Prostate gland (tissue), 2 donors: ENCODE measurements at regions not wholly inside any gene's neighbourhood (a gene's known extent, or its start where the extent isn't known, plus 50 kb on each side); places are given as distances from the start of the nearest gene placed in this dataset.

Experiments used
- DNase-seq: peaks from one replicate; pipeline ENCODE4 v3.0.0-alpha.2; 2019; ENCODE audit warnings: low spot score
- H3K27ac ChIP-seq, 2 donors: fragments of 200-600 bp; sonication (generic); 2 replicates each; pipeline ENCODE4 v1.5.1; 2017 to 2019
- H3K27me3 ChIP-seq: fragments of 200-600 bp; sonication (generic); replicated peaks from 2 replicates; pipeline ENCODE4 v1.5.1; 2019; ENCODE audit not compliant: insufficient read depth
- H3K36me3 ChIP-seq, 2 donors: fragments of 200-600 bp; sonication (generic); 1 replicate in 1 of 2; 2 replicates in 1 of 2; pipeline versions ENCODE4 v1.5.1 to v1.8.1; 2017 to 2019
- H3K4me1 ChIP-seq: fragments of 200-600 bp; sonication (generic); replicated peaks from 2 replicates; pipeline ENCODE4 v1.5.1; 2019
- H3K4me3 ChIP-seq, 2 donors: fragments of 200-600 bp; sonication (generic); 2 replicates each; pipeline ENCODE4 v1.5.1; 2017 to 2019
- H3K9me3 ChIP-seq: fragments of 200-600 bp; sonication (generic); 2 replicates; pipeline ENCODE4 v1.5.1; 2017
- POLR2A ChIP-seq: fragments of 450-650 bp; IDR thresholded peaks from one replicate; pipeline ENCODE4 v1.6.1; 2016; ENCODE audit warnings: antibody characterized with exemption, mild to moderate bottlenecking
- POLR2AphosphoS5 ChIP-seq: sonication (generic); formaldehyde crosslinking; IDR thresholded peaks from one replicate; pipeline ENCODE4 v1.6.1; 2017; ENCODE audit warnings: antibody characterized with exemption
- WGBS: methylation state at CpG from one replicate; pipeline ENCODE4 v1.1.5; 2018; 5-methylcytosine and 5-hydroxymethylcytosine counted together
- intact Hi-C: fragments of 100-400 bp; cut with DNase I; formaldehyde crosslinking; loops from one replicate; pipeline ENCODE4 v1.14.2; 2022
- TF ChIP-seq, protein P1 (sequence below), 4 experiments: fragments of 200-600 bp in 2 of 4; fragments of 450-650 bp in 2 of 4; sonication (generic) in 2 of 4; IDR thresholded peaks; 1 replicate in 3 of 4; 2 replicates in 1 of 4; pipeline ENCODE4 v1.5.1; 2016 to 2019; ENCODE audit warnings: antibody characterized with exemption in 4 of 4, mild to moderate bottlenecking in 2 of 4, moderate library complexity in 2 of 4

DNA sequence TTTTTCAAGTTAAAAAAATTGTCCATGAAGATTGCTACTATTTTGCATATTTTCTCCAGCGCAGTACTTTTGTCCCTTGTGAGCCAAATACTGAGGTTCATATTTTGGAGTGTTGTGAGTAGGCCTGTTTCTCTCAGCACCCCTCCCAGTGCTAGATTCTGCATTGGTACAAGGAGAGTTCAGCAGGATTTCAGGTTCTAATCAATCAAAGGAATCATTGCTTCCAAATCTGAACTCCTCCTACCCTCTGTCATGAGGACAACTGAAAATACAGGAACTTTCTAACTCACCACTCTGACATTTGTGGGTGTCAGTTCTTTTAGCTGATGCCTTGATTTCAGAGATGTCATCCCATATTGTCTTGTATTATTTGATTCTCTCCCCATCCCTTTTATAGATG lies 299.9 kb downstream of the FZD1 start:
- Histone ChIP-seq H3K36me3 (no peaks in the 10 kb centered on the region), H3K9me3 (no peaks in the 10 kb centered on the region), H3K27ac (no peak overlapping the region), H3K4me3 (no peak overlapping the region), H3K27me3 (no peaks in the 10 kb centered on the region), H3K4me1 (peaks cover 5% of the 10 kb centered on the region)
- intact Hi-C loops: no loop called here
- TF ChIP-seq POLR2AphosphoS5 (no peak), POLR2A (no peak)
- TF ChIP-seq, protein P1, sequence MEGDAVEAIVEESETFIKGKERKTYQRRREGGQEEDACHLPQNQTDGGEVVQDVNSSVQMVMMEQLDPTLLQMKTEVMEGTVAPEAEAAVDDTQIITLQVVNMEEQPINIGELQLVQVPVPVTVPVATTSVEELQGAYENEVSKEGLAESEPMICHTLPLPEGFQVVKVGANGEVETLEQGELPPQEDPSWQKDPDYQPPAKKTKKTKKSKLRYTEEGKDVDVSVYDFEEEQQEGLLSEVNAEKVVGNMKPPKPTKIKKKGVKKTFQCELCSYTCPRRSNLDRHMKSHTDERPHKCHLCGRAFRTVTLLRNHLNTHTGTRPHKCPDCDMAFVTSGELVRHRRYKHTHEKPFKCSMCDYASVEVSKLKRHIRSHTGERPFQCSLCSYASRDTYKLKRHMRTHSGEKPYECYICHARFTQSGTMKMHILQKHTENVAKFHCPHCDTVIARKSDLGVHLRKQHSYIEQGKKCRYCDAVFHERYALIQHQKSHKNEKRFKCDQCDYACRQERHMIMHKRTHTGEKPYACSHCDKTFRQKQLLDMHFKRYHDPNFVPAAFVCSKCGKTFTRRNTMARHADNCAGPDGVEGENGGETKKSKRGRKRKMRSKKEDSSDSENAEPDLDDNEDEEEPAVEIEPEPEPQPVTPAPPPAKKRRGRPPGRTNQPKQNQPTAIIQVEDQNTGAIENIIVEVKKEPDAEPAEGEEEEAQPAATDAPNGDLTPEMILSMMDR (IDR thresholded peaks at IDR 0.05): no peak
- DNase-seq: no peak
- 100% methylated on average over 1 of the region's 1 CpG for WGBS

DNA sequence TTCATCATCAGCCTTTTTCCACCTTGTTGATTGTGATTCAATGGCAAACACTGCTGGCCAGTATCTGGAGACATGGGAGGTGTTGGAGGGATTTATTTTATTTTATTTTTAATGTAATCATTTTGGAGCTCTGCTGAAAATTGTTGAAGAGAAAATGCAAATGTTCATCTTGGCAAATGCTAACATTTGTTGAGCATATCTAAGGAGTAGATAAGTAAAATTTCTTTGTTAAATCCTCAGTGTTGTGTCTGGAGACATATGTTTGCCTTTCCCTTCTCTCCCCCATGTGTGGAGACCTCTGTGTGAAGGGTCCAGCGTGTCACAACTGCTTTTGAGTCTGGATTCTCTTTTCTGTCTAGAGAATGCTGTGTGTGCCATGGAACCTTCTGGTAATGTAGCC lies 300.3 kb downstream of the FZD1 start:
- Histone ChIP-seq H3K36me3 (no peaks in the 10 kb centered on the region), H3K4me1 (peaks cover 5% of the 10 kb centered on the region), H3K27me3 (no peaks in the 10 kb centered on the region), H3K4me3 (no peak overlapping the region), H3K27ac (peak overlapping the region; percentile 8 to 81), H3K9me3 (no peaks in the 10 kb centered on the region)
- TF ChIP-seq, protein P1 (IDR thresholded peaks at IDR 0.05): no peak
- TF ChIP-seq POLR2AphosphoS5: no peak
- no peak for TF ChIP-seq POLR2A
- intact Hi-C loops: no loop called here
- 100% methylated on average over 1 of the region's 1 CpG for WGBS
- no peak for DNase-seq

DNA sequence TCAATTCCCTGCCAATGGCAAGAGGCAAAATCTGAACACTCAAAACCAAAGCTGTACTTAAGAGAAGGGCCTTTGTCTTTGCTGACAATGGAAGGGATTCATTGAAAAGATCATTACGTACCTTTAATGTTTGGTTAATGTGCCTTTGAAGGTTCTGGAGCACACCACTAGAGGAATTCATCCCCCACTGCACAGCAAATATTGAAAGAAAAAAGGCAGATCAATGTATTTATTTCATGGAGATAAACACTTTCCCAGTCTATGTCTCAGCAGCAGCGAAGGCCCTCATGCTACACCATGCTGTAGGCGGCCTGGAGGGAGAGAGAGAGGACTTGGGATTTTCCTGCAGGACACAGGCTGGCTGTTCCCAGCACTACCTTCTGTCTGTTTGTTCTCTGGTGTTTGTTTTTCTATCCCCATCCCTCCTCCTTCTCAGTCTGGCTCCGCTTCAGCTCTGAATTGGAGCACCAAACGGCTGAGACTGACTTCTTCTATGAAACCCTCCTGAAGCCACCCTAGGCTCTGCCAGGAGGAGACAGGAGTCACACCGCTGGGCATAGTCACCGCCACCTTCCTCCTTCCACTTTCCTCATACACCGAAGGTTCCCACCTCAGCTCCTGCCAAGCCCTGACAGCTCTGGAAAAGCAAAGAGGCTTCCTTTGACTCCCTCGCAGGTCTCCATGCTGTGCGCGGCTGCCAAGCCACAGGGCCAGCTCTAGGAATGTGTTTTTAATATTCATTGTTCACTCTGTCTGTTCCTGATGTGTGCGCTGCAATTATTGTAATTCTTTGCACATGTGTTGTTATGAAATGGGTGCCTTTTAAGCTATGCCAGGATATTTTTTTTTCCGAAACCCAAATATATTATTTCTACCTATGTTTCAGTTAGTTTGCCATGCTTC lies 301.5 kb downstream of the FZD1 start:
- Histone ChIP-seq H3K4me3 (peak overlapping the region in 1 of 2 donors; percentile 20), H3K27me3 (no peaks in the 10 kb centered on the region), H3K36me3 (no peaks in the 10 kb centered on the region), H3K9me3 (no peaks in the 10 kb centered on the region), H3K27ac (peak overlapping the region; percentile 77 to 81), H3K4me1 (peaks cover 5% of the 10 kb centered on the region)
- intact Hi-C loops: no loop called here
- no peak for TF ChIP-seq POLR2A
- peak; percentile 83 for TF ChIP-seq POLR2AphosphoS5
- TF ChIP-seq, protein P1 (IDR thresholded peaks at IDR 0.05): peak in 1 of 4 experiments; percentile 4
- WGBS: 15% methylated on average over 13 of the region's 13 CpGs
- DNase-seq: peak; percentile 89

DNA sequence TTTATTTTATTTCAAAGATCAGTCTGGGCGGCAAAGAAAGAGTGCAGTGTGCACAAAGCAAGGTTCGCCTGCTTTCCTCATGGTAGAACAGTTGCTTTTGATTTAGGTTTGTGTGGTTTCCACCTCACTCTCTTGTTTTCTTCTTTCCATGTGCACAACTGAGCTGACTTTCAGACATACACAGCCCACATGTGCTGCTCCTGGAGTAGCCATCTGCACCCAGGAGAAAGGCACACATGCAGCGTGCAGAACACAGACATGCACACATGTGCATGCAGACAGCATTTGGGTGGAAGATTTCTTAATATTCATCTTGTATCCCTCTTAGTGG lies 302.1 kb downstream of the FZD1 start:
- no peak for DNase-seq
- TF ChIP-seq, protein P1 (IDR thresholded peaks at IDR 0.05): no peak
- TF ChIP-seq POLR2AphosphoS5 (no peak), POLR2A (no peak)
- intact Hi-C loops: no loop called here
- Histone ChIP-seq H3K4me3 (no peak overlapping the region), H3K27me3 (no peaks in the 10 kb centered on the region), H3K27ac (peak overlapping the region; percentile 77 to 81), H3K9me3 (no peaks in the 10 kb centered on the region), H3K4me1 (peaks cover 5% of the 10 kb centered on the region), H3K36me3 (no peaks in the 10 kb centered on the region)
- WGBS: 31% methylated on average over 3 of the region's 3 CpGs
